Thoracic aorta (tissue), 2 donors: ENCODE measurements at regions not wholly inside any gene's neighbourhood (a gene's known extent, or its start where the extent isn't known, plus 50 kb on each side); places are given as distances from the start of the nearest gene placed in this dataset.

ENCODE experiments used
- ATAC-seq: fragments of 150-250 bp; one replicate; pipeline ENCODE4 v1.8.0; 2017; ENCODE audit warnings: low read depth; ENCODE audit not compliant: insufficient number of reproducible peaks, low FRiP score
- DNase-seq: peaks from one replicate; pipeline ENCODE4 v3.0.0-alpha.2; 2020; ENCODE audit warnings: low spot score
- H3K27ac ChIP-seq, 2 donors: fragments of 200-600 bp; sonication (generic); 1 replicate in 1 of 2; 2 replicates in 1 of 2; pipeline ENCODE4 v1.5.1; 2016; ENCODE audit warnings: mild to moderate bottlenecking in 2 of 2, moderate library complexity in 2 of 2
- H3K27me3 ChIP-seq: fragments of 200-600 bp; sonication (generic); replicated peaks from 2 replicates; pipeline ENCODE4 v1.6.0; 2016; ENCODE audit warnings: mild to moderate bottlenecking; ENCODE audit not compliant: insufficient read depth
- H3K36me3 ChIP-seq: fragments of 200-600 bp; sonication (generic); one replicate; pipeline ENCODE4 v1.5.1; 2016
- H3K4me1 ChIP-seq, 2 donors: fragments of 200-600 bp; sonication (generic); 1 replicate in 1 of 2; 2 replicates in 1 of 2; pipeline versions ENCODE4 v1.5.1 to v1.6.0; 2016; ENCODE audit warnings: low read depth in 2 of 2, mild to moderate bottlenecking in 1 of 2; ENCODE audit not compliant: control insufficient read depth in 1 of 2
- H3K4me3 ChIP-seq: fragments of 200-600 bp; sonication (generic); 2 replicates; pipeline ENCODE4 v1.5.1; 2016; ENCODE audit warnings: mild to moderate bottlenecking
- H3K9me3 ChIP-seq: fragments of 200-600 bp; sonication (generic); 2 replicates; pipeline ENCODE4 v1.5.1; 2016
- CTCF ChIP-seq: fragments of 200-600 bp; sonication (generic); IDR thresholded peaks from one replicate; pipeline ENCODE4 v1.5.1; 2019; ENCODE audit warnings: antibody characterized with exemption

- ATAC-seq: no peak
These were observed 1140.0 kb upstream of the GJE1 start for GRCh38 chr6:140992678-140993077.

GRCh38 chr6:140988780-140989179 lies 1143.9 kb upstream of the GJE1 start:
- Histone ChIP-seq H3K27ac (peak overlapping the region; percentile 44 to 74), H3K4me1 (peaks cover 36 to 40% of the 10 kb centered on the region in 2 donors), H3K27me3 (no peaks in the 10 kb centered on the region), H3K9me3 (no peaks in the 10 kb centered on the region), H3K36me3 (no peaks in the 10 kb centered on the region), H3K4me3 (no peak overlapping the region)
- ATAC-seq (no peak), DNase-seq (no peak)
- no peak for TF ChIP-seq CTCF

More at GRCh38 chr6:140992678-140993077, 1140.0 kb upstream of the GJE1 start:
- Histone ChIP-seq H3K27me3 (no peaks in the 10 kb centered on the region), H3K36me3 (no peaks in the 10 kb centered on the region), H3K4me1 (peaks cover 16 to 17% of the 10 kb centered on the region in 2 donors), H3K9me3 (no peaks in the 10 kb centered on the region), H3K27ac (no peak overlapping the region), H3K4me3 (no peak overlapping the region)
- DNase-seq: no peak
- no peak for TF ChIP-seq CTCF

GRCh38 chr6:140987364-140988155 lies 1145.2 kb upstream of the GJE1 start:
- no peaks in the 10 kb centered on the region for H3K9me3 ChIP-seq
- ATAC-seq: no peak
- H3K27me3 ChIP-seq: no peaks in the 10 kb centered on the region
- DNase-seq: no peak
- peaks cover 36 to 40% of the 10 kb centered on the region in 2 donors for H3K4me1 ChIP-seq
- H3K27ac ChIP-seq: peak overlapping the region; percentile 44 to 74
- H3K4me3 ChIP-seq: no peak overlapping the region
- no peak for TF ChIP-seq CTCF
- no peaks in the 10 kb centered on the region for H3K36me3 ChIP-seq

- H3K27me3 ChIP-seq: no peaks in the 10 kb centered on the region
- H3K36me3 ChIP-seq: no peaks in the 10 kb centered on the region
- H3K9me3 ChIP-seq: no peaks in the 10 kb centered on the region
- peaks cover 42 to 44% of the 10 kb centered on the region in 2 donors for H3K4me1 ChIP-seq
- peak; percentile 40 for ATAC-seq
- H3K27ac ChIP-seq: peak overlapping the region; percentile 59 to 74
- H3K4me3 ChIP-seq: no peak overlapping the region
- DNase-seq: no peak
- no peak for TF ChIP-seq CTCF
These were observed 1146.9 kb upstream of the GJE1 start for GRCh38 chr6:140985679-140986275.

- DNase-seq (no peak), ATAC-seq (no peak)
- Histone ChIP-seq H3K27ac (peak overlapping the region; percentile 74 to 87), H3K9me3 (no peaks in the 10 kb centered on the region), H3K27me3 (no peaks in the 10 kb centered on the region), H3K36me3 (no peaks in the 10 kb centered on the region), H3K4me1 (peaks cover 28 to 33% of the 10 kb centered on the region in 2 donors), H3K4me3 (peak overlapping the region; percentile 6)
- TF ChIP-seq CTCF: no peak
These were observed 1152.3 kb upstream of the GJE1 start for GRCh38 chr6:140980265-140980887.
